Stimulated activated memory B cell treated with anti-CD40 and anti-IgM and Interleukin-4, amounts not matched to agents 10 μg/mL and 1 μg/mL and 100 μg/mL, for 72 hours (primary cell): ENCODE measurements at regions not wholly inside any gene's neighbourhood (a gene's known extent, or its start where the extent isn't known, plus 50 kb on each side); places are given as distances from the start of the nearest gene placed in this dataset.

Source experiments
- ATAC-seq: fragments of 150-1000 bp; cut with Tn5 transposase; 2 replicates; pipeline ENCODE4 v1.10.0; 2021
- H3K27ac Mint-ChIP-seq: one replicate; pipeline ENCODE4 v1.8.0; 2022; ENCODE audit warnings: mild to moderate bottlenecking, mixed read lengths
- H3K27me3 Mint-ChIP-seq: one replicate; pipeline ENCODE4 v1.8.0; 2022; ENCODE audit warnings: mixed read lengths
- H3K36me3 Mint-ChIP-seq: one replicate; pipeline ENCODE4 v1.8.0; 2022; ENCODE audit warnings: mixed read lengths
- H3K4me1 Mint-ChIP-seq: one replicate; pipeline ENCODE4 v1.8.0; 2022; ENCODE audit warnings: mixed read lengths
- H3K4me3 Mint-ChIP-seq: one replicate; pipeline ENCODE4 v1.8.0; 2022; ENCODE audit warnings: mild to moderate bottlenecking, moderate library complexity, mixed read lengths
- H3K9me3 Mint-ChIP-seq: one replicate; pipeline ENCODE4 v1.8.0; 2022; ENCODE audit warnings: mixed read lengths

DNA sequence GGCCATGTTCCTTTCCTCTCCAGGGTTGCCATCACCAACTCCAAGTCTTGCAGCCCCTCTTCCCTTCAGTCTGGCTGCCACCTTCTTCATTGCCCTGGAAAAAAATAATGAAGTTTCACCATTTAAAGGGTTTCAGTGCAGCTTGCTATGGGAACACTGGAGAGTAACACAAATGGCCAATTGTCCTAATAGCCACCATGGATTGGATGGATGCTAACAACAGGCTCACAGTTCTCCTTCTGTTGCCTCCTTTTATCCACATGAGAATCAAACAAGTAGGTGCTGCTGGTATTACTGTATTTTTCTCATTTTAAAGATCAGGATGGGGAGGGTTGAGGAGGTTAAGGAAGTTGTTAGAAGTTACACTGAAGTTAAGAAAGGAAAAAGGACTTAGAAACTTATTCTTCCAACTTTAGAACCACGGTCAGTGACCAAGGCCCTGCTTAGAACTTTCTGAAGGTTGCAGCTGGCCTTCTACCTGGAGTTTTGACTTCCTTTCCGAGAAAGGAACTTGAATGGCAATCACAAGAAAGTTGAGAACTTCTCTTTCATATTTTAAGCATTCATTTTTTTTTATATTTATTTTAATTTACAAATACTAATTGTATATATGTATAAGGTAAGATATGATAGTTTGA lies 198.0 kb upstream of the MAF start:
- no peaks in the 10 kb centered on the region for H3K9me3 Mint-ChIP-seq

DNA sequence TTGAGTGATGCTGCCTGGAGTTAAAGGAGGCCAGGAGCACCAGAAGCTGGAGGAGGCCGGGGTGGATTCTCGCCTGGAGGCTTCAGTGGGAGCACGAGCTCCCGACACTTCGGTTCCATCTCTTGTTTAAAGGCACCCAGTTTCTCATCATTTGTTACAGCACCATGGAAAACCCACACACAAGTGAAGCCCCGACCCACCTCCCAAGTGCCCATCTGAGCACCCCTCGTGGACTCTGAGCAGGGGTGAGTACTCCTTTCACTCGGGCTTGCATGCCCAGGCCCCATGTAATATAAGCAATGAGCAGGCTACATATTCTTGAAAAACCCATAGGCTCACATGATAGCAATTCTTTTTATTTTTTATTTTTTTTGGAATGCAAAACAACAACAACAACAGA lies 196.9 kb upstream of the MAF start:
- H3K9me3 Mint-ChIP-seq, result no peaks in the 10 kb centered on the region
- no peak overlapping the region for H3K27ac Mint-ChIP-seq
- no peak for ATAC-seq
- H3K4me3 Mint-ChIP-seq, result no peak overlapping the region
- H3K36me3 Mint-ChIP-seq, result no peaks in the 10 kb centered on the region
- no peaks in the 10 kb centered on the region for H3K4me1 Mint-ChIP-seq
- H3K27me3 Mint-ChIP-seq, result no peaks in the 10 kb centered on the region

More for the DNA sequence above, 198.0 kb upstream of the MAF start:
- H3K36me3 Mint-ChIP-seq, result no peaks in the 10 kb centered on the region
- H3K4me3 Mint-ChIP-seq, result no peak overlapping the region
- no peaks in the 10 kb centered on the region for H3K4me1 Mint-ChIP-seq
- ATAC-seq, result no peak
- H3K27ac Mint-ChIP-seq, result no peak overlapping the region
- H3K27me3 Mint-ChIP-seq, result no peaks in the 10 kb centered on the region

DNA sequence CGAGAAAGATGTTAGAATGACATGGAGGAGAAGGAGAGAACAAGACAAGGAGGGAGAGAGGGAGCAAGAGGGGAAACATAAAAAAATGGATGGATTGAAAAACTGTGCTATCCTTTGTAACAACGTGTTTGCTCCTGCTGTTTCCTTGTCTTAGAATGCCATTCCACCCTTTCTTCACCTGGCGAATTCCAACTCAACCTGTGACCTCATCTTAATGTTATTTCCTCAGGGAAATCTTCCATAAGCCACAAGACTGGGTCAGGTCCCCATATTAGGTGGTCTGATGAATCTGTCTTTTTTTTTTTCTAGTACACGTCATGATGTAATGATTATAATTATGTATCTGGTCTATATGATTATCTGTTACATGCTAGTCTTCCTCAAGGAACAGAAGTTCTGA lies 195.0 kb upstream of the MAF start:
- H3K4me3 Mint-ChIP-seq, result no peak overlapping the region
- no peak for ATAC-seq
- H3K36me3 Mint-ChIP-seq, result no peaks in the 10 kb centered on the region
- no peaks in the 10 kb centered on the region for H3K27me3 Mint-ChIP-seq
- H3K9me3 Mint-ChIP-seq, result no peaks in the 10 kb centered on the region
- no peak overlapping the region for H3K27ac Mint-ChIP-seq
- no peaks in the 10 kb centered on the region for H3K4me1 Mint-ChIP-seq

DNA sequence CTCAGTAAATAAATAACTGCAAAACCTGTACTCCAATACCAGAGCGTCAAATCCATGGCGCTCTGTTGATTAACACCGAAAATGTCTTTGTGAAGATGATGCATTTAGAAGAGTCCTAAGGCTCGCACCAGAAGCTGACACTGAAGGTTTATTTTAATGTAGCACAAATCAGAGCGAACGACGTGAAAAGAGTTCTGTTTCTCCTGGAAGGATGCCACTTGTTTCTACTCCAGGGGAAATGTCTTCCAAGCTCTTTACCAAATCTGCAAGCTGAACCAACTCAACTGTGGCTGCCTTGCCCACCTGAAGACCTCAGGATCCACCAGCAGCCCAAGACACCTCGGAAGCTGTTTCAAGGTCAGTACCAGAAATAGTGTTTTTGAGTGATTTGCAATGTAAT lies 194.4 kb upstream of the MAF start:
- Mint-ChIP-seq H3K4me3 (no peak overlapping the region), H3K27ac (no peak overlapping the region), H3K36me3 (no peaks in the 10 kb centered on the region), H3K9me3 (no peaks in the 10 kb centered on the region), H3K27me3 (no peaks in the 10 kb centered on the region), H3K4me1 (no peaks in the 10 kb centered on the region)
- no peak for ATAC-seq

DNA sequence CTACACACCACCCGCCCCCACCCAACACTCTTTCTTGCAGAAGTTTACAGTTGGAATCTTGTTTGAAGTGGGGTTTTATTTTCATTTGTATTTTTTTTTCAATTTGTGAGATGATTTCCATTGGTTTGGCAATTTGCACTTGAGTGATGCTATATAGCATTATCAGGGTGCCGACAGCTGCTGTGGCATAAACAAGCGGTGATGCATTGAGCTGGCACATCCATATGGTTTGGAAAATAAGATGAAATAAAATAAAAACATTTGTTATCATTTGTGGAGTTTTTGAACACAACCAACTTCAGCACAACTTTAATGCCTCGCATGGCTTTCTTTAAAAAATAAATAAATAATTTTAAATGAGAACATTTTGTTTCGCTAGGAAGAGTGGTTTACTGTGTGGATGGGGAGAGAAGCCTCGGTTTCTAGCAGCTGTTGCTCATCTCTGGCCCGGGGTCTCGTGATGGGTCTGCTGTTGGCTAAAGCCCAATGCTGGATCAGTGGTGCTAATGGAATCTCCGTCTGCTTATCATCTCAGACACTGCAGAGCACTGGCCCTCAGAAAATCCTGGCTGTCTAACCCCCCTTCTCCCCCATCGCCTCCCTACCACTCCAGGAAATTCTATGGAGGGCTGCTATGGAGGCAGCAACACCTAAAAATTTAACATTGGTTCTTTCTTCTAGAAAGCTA lies 192.3 kb upstream of the MAF start:
- Mint-ChIP-seq H3K4me3 (no peak overlapping the region), H3K27ac (no peak overlapping the region), H3K27me3 (no peaks in the 10 kb centered on the region)

DNA sequence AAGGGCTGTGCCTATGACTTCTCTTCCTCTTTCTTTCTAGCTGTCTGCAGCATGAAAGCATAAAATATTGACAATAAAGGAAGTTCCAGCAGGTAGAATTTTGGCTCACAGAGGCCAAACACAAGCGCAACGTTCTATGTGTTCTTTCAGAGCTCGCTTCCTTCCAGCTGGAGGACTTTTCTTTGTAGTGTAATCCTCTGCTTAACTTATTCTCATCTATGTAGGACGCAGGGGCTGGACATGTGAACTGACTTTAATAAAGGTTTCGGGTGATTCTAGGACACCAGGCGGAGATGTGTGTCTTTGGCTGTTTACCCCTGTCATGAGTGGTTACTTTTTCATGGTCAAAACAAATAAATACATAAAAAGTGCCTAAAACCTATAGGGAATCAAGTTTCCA lies 191.5 kb upstream of the MAF start:
- Mint-ChIP-seq H3K9me3 (no peaks in the 10 kb centered on the region), H3K27me3 (no peaks in the 10 kb centered on the region), H3K4me1 (no peaks in the 10 kb centered on the region), H3K27ac (no peak overlapping the region), H3K4me3 (no peak overlapping the region), H3K36me3 (no peaks in the 10 kb centered on the region)
- no peak for ATAC-seq

More for the DNA sequence above, 192.3 kb upstream of the MAF start:
- no peak for ATAC-seq
- Mint-ChIP-seq H3K36me3 (no peaks in the 10 kb centered on the region), H3K4me1 (no peaks in the 10 kb centered on the region), H3K9me3 (no peaks in the 10 kb centered on the region)

DNA sequence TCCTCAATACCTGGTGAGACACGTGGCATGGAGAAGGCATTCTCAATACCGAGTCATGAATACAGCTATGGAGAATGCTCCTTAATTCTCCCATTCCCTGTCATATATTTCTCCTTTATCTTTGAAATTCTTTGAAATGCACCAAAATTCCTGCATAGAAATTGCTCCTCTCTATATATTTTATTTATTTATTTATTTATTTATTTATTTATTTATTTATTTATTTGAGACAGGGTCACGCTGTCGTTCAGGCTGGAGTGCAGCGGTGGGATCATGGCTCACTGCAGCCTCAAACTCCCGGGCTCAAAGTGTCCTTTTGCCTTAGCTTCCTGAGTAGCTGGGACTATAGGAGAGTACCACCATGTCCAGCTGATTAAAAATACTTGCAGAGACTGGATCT lies 190.3 kb upstream of the MAF start:
- H3K36me3 Mint-ChIP-seq, result no peaks in the 10 kb centered on the region
- no peaks in the 10 kb centered on the region for H3K9me3 Mint-ChIP-seq
- H3K27ac Mint-ChIP-seq, result no peak overlapping the region
- no peaks in the 10 kb centered on the region for H3K27me3 Mint-ChIP-seq
- H3K4me3 Mint-ChIP-seq, result no peak overlapping the region
- no peak for ATAC-seq
- no peaks in the 10 kb centered on the region for H3K4me1 Mint-ChIP-seq

DNA sequence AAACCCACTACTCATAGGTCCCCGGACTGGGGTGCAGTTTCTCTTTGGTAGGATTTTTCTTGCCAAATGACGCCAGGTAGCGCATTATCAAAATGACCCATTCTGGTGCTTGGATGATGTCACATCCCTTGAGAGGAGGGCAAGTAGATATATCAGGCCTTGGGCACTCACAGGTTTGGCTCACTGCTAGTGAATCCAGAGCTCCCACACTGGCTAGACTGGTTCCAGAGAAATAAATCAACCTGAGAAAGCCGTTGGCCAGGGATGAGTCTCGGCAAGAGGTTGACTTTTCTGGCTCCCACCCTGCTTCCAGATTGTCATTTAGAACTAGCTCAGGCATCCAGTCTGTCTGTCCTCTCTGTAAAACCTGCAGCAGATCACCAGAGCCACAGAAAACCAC lies 188.4 kb upstream of the MAF start:
- no peak overlapping the region for H3K4me3 Mint-ChIP-seq
- H3K27me3 Mint-ChIP-seq, result no peaks in the 10 kb centered on the region
- H3K9me3 Mint-ChIP-seq, result no peaks in the 10 kb centered on the region
- H3K36me3 Mint-ChIP-seq, result no peaks in the 10 kb centered on the region
- no peak overlapping the region for H3K27ac Mint-ChIP-seq
- H3K4me1 Mint-ChIP-seq, result no peaks in the 10 kb centered on the region
- no peak for ATAC-seq

DNA sequence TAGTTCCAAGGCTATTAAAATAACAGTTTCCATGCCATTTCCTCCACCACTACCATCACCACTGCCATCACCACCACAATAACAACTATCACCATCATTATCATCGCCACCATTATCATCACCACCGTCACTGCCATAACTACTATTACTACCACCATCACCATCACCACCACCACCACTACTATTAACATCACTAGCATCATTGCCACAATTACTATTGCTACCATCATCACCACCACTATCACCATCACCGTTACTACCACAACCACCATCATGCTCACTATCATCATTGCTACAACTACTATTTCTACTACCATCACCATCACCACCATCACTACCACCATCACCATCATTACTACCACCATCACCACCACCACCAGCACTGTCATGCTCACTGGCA lies 185.9 kb upstream of the MAF start:
- no peak for ATAC-seq
- H3K4me1 Mint-ChIP-seq, result no peaks in the 10 kb centered on the region
- no peaks in the 10 kb centered on the region for H3K27me3 Mint-ChIP-seq
- no peaks in the 10 kb centered on the region for H3K9me3 Mint-ChIP-seq
- H3K4me3 Mint-ChIP-seq, result no peak overlapping the region
- no peaks in the 10 kb centered on the region for H3K36me3 Mint-ChIP-seq
- no peak overlapping the region for H3K27ac Mint-ChIP-seq

DNA sequence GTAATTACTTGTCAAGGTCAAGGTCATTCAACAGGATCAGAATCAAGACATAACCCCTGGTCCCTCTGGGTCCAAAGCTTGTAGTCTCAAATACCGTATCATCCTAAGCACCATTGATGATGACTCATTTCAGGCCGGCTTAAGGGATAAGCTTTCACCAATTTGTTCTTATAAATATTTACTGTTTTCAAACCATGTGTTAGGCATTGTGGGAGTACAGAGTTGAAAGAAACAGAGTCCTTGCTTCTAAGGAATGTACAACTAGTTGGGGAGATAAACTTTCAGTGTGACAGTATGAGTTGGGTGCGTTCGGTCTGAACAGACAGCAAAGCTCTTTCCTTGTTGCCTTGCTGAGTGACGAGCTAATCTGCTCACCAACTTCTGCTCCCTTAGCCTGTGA lies 183.5 kb upstream of the MAF start:
- no peak for ATAC-seq
- Mint-ChIP-seq H3K4me1 (no peaks in the 10 kb centered on the region), H3K4me3 (no peak overlapping the region), H3K27ac (no peak overlapping the region), H3K9me3 (no peaks in the 10 kb centered on the region), H3K27me3 (no peaks in the 10 kb centered on the region), H3K36me3 (no peaks in the 10 kb centered on the region)

DNA sequence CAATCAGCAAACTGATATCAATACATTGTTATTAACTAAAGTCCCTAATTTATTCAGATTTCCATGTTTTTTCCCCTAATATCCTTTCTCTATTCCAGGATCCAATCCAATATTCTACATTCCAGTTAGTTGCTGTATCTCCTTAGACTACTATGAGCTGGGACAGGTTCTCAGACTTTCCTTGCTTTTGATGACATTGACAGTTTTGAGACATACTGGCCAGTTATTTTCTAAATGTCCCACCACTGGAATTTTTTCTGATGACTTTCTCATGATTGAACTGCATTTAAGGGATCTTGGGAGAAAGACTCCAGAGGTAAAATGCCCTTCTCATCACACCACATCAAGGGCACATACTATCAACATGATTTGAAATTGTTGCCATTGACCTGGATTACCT lies 177.1 kb upstream of the MAF start:
- Mint-ChIP-seq H3K4me3 (no peak overlapping the region), H3K9me3 (no peaks in the 10 kb centered on the region), H3K27ac (no peak overlapping the region), H3K36me3 (no peaks in the 10 kb centered on the region), H3K4me1 (no peaks in the 10 kb centered on the region), H3K27me3 (peaks cover 18% of the 10 kb centered on the region)
- ATAC-seq, result no peak

DNA sequence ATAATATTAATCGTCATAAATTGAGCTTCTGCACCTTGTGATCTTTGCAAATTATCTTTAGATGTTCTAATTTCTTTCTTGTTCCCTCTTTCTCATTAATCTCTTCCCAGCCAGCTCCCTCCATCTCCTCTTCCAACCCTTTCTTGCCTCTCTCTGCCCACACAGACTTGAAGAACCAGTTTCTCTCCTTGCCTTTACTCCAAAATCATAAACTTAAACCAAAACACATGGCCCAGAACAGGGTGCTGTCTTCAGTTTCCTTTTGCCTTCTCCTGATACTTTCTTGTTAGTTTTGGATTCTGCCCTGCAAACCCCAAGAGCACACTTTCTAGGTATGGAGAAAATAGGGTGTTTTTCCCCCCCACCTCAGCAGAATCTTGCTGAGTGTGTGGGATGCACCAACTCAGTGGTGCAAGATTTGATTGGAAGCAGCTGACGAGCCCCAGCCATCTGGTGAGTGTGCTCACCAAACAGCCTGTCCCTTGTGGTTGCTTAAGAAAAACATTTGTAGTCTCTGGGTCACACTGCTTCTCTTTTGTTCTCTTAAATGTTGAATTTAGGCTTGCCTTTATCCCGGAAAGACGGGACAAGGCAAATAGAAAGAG lies 175.8 kb upstream of the MAF start:
- Mint-ChIP-seq H3K4me3 (no peak overlapping the region), H3K27me3 (peaks cover 18% of the 10 kb centered on the region), H3K36me3 (no peaks in the 10 kb centered on the region), H3K27ac (no peak overlapping the region), H3K4me1 (no peaks in the 10 kb centered on the region), H3K9me3 (no peaks in the 10 kb centered on the region)
- no peak for ATAC-seq

DNA sequence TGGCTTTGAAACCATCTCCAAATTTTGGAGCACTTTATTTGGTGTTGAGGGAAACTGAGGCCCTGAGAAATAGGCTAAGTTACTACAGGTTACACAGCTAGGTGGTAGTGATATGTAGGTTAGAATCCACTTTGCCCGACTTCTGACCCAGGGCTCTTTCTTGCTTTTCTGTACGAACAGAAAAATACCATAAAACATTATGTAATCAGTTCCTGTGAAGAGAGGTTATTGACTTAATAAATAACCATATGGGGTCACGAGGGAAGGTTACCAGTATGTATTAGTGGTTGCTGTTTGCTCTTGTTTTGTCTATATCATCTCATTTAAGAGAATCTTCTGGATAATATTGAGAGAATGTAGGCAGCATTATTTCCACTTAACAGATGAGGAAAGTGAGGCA lies 172.2 kb upstream of the MAF start:
- H3K4me3 Mint-ChIP-seq, result no peak overlapping the region
- no peak overlapping the region for H3K27ac Mint-ChIP-seq
- ATAC-seq, result no peak
- H3K27me3 Mint-ChIP-seq, result peaks cover 28% of the 10 kb centered on the region
- H3K36me3 Mint-ChIP-seq, result no peaks in the 10 kb centered on the region
- peaks cover 19% of the 10 kb centered on the region for H3K4me1 Mint-ChIP-seq
- H3K9me3 Mint-ChIP-seq, result no peaks in the 10 kb centered on the region

DNA sequence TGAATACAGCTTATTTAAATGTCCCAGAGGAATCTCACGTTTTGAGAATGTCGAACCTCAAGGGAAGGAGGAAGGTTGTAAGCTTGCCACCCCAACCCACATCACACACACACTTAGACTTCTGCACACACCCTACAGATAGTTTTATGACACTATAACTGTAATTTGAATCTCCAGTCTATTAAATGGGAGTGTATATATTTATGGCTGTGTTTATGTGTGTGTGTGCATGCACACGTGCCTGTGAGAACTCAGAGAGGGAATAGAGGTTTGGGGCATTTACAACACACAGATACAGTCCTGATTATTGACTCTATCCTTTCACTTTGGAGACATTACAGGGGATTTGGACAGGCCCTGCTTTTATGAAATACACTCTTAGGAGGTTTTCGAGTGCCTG lies 171.5 kb upstream of the MAF start:
- Mint-ChIP-seq H3K36me3 (no peaks in the 10 kb centered on the region), H3K4me3 (no peak overlapping the region), H3K9me3 (no peaks in the 10 kb centered on the region), H3K4me1 (peaks cover 20% of the 10 kb centered on the region), H3K27ac (no peak overlapping the region), H3K27me3 (peaks cover 27% of the 10 kb centered on the region)
- no peak for ATAC-seq

DNA sequence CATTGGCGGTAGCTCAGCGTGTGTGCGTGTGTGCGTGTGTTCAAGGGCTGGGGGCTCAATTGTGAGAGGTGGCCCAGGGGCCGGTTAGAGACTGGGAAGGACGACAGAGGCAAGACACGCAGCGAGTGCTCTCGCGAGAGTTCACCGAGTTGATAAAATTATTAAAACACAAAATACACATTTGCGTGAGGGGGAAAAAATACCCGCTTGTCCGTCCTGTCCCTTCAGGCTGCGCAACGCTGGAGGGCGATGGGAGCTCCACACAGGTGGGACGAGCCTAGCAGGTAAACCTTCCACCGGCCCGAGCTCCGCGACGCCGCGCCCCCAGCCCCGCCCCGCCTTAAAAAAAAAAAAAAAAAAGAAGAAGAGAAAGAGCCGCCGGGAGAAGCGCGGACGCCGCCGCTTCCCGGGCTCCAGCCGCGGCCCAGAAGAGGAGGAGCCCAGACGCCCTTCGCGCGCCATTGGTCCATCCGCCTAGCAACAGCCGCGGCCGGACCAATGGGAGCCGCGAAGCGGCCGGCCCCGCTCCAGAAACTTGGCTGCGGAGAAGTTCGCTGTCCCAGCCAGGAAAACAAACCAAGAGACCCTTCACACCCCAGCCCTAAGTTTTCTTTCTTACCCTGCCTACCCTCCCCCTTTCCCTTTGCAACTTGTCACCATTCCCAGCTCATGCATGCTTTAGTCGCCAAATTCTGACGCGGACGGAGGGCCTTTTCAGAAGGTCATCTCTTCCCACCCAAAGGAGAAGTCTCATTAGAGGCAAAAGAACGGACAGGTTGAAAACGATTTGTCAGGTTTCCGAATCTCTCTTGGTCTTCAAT lies 169.9 kb upstream of the MAF start:
- peaks cover 20% of the 10 kb centered on the region for H3K4me1 Mint-ChIP-seq
- peaks cover 18% of the 10 kb centered on the region for H3K27me3 Mint-ChIP-seq
- no peaks in the 10 kb centered on the region for H3K36me3 Mint-ChIP-seq
- peak overlapping the region; percentile 77 for H3K4me3 Mint-ChIP-seq
- H3K27ac Mint-ChIP-seq, result peak overlapping the region; percentile 56
- H3K9me3 Mint-ChIP-seq, result no peaks in the 10 kb centered on the region
- ATAC-seq, result peak; percentile 92

DNA sequence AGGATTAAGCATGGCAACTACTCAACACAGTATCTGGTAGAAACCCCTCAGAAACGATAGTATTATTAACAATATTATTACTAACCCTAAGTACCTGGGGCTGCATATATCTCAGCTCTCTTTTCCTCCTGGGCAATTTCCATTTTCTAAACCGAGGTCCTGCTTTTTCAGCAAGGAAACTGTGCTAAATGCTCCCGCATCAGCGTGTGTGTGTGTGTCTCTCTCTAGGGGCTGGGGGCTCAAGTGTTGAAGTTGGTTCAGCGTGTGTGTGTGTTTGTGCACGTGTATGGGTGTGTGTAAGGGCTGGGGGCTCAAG lies 169.3 kb upstream of the MAF start:
- peaks cover 20% of the 10 kb centered on the region for H3K4me1 Mint-ChIP-seq
- no peak for ATAC-seq
- H3K4me3 Mint-ChIP-seq, result peak overlapping the region; percentile 77
- no peaks in the 10 kb centered on the region for H3K36me3 Mint-ChIP-seq
- H3K27ac Mint-ChIP-seq, result peak overlapping the region; percentile 56
- no peaks in the 10 kb centered on the region for H3K9me3 Mint-ChIP-seq
- H3K27me3 Mint-ChIP-seq, result peaks cover 18% of the 10 kb centered on the region
